Duodenal mucosa (tissue), 2 donors: ENCODE measurements at regions not wholly inside any gene's neighbourhood (a gene's known extent, or its start where the extent isn't known, plus 50 kb on each side); places are given as distances from the start of the nearest gene placed in this dataset.

Source experiments
- H3K27ac ChIP-seq: one replicate; pipeline ENCODE4 v1.7.0; 2013; ENCODE audit warnings: low read depth, low read length
- H3K27me3 ChIP-seq, 2 donors: one replicate each; pipeline ENCODE4 v1.7.0; 2013; ENCODE audit warnings: low read length in 2 of 2, control low read depth in 1 of 2; ENCODE audit not compliant: insufficient read depth in 2 of 2, control insufficient read depth in 1 of 2
- H3K36me3 ChIP-seq, 2 donors: one replicate each; pipeline ENCODE4 v1.7.0; 2013; ENCODE audit warnings: low read length in 2 of 2, control low read depth in 1 of 2; ENCODE audit not compliant: insufficient read depth in 2 of 2, control insufficient read depth in 1 of 2
- H3K4me1 ChIP-seq, 2 donors: one replicate each; pipeline ENCODE4 v1.7.0; 2013; ENCODE audit warnings: low read length in 2 of 2, control low read depth in 1 of 2; ENCODE audit not compliant: insufficient read depth in 2 of 2, control insufficient read depth in 1 of 2
- H3K4me3 ChIP-seq, 2 donors: one replicate each; pipeline ENCODE4 v1.7.0; 2013; ENCODE audit warnings: low read length in 2 of 2, low read depth in 1 of 2
- H3K9ac ChIP-seq, 2 donors: one replicate each; pipeline ENCODE4 v1.7.0; 2013; ENCODE audit warnings: low read length in 2 of 2, low read depth in 1 of 2
- H3K9me3 ChIP-seq, 2 donors: one replicate each; pipeline ENCODE4 v1.7.0; 2013; ENCODE audit warnings: low read length in 2 of 2, control low read depth in 1 of 2; ENCODE audit not compliant: control insufficient read depth in 1 of 2

- H3K4me1 ChIP-seq, result no peaks in the 10 kb centered on the region
- no peak overlapping the region for H3K4me3 ChIP-seq
- H3K27me3 ChIP-seq, result no peaks in the 10 kb centered on the region
- H3K36me3 ChIP-seq, result no peaks in the 10 kb centered on the region
- no peaks in the 10 kb centered on the region for H3K9me3 ChIP-seq
- no peak overlapping the region for H3K27ac ChIP-seq
- no peak overlapping the region for H3K9ac ChIP-seq
These were observed 379.7 kb downstream of the RND3 start for GRCh38 chr2:150107816-150108215.

- Histone ChIP-seq H3K27me3 (no peaks in the 10 kb centered on the region), H3K4me1 (no peaks in the 10 kb centered on the region), H3K36me3 (no peaks in the 10 kb centered on the region), H3K4me3 (no peak overlapping the region), H3K27ac (no peak overlapping the region), H3K9ac (no peak overlapping the region), H3K9me3 (no peaks in the 10 kb centered on the region)
These were observed 380.3 kb downstream of the RND3 start for GRCh38 chr2:150107170-150107569.

- Histone ChIP-seq H3K9me3 (no peaks in the 10 kb centered on the region), H3K4me1 (peaks cover 5 to 13% of the 10 kb centered on the region in 2 donors), H3K9ac (no peak overlapping the region), H3K27me3 (no peaks in the 10 kb centered on the region), H3K27ac (no peak overlapping the region), H3K36me3 (no peaks in the 10 kb centered on the region), H3K4me3 (no peak overlapping the region)
These were observed 385.5 kb downstream of the RND3 start for GRCh38 chr2:150101947-150102346.

GRCh38 chr2:150100834-150101233, 386.6 kb downstream of the RND3 start:
- Histone ChIP-seq H3K9ac (no peak overlapping the region), H3K9me3 (no peaks in the 10 kb centered on the region), H3K4me3 (no peak overlapping the region), H3K4me1 (peaks cover 5 to 13% of the 10 kb centered on the region in 2 donors), H3K27ac (no peak overlapping the region), H3K36me3 (no peaks in the 10 kb centered on the region), H3K27me3 (no peaks in the 10 kb centered on the region)

GRCh38 chr2:150100336-150100735, 387.1 kb downstream of the RND3 start:
- Histone ChIP-seq H3K9me3 (no peaks in the 10 kb centered on the region), H3K4me3 (no peak overlapping the region), H3K27me3 (no peaks in the 10 kb centered on the region), H3K9ac (no peak overlapping the region), H3K4me1 (peaks cover 5 to 13% of the 10 kb centered on the region in 2 donors), H3K27ac (no peak overlapping the region), H3K36me3 (no peaks in the 10 kb centered on the region)

- H3K27ac ChIP-seq, result no peak overlapping the region
- H3K9ac ChIP-seq, result no peak overlapping the region
- peaks cover 5 to 13% of the 10 kb centered on the region in 2 donors for H3K4me1 ChIP-seq
- H3K4me3 ChIP-seq, result no peak overlapping the region
- H3K9me3 ChIP-seq, result no peaks in the 10 kb centered on the region
- no peaks in the 10 kb centered on the region for H3K27me3 ChIP-seq
- no peaks in the 10 kb centered on the region for H3K36me3 ChIP-seq
These were observed 387.7 kb downstream of the RND3 start for GRCh38 chr2:150099805-150100204.

GRCh38 chr2:150097901-150098531, 389.5 kb downstream of the RND3 start:
- no peaks in the 10 kb centered on the region for H3K27me3 ChIP-seq
- H3K27ac ChIP-seq, result no peak overlapping the region
- H3K4me1 ChIP-seq, result peaks cover 5 to 13% of the 10 kb centered on the region in 2 donors
- H3K4me3 ChIP-seq, result peak overlapping the region; percentile 13 to 23
- H3K9me3 ChIP-seq, result no peaks in the 10 kb centered on the region
- H3K9ac ChIP-seq, result no peak overlapping the region
- H3K36me3 ChIP-seq, result no peaks in the 10 kb centered on the region

GRCh38 chr2:150097402-150097801, 390.1 kb downstream of the RND3 start:
- no peak overlapping the region for H3K27ac ChIP-seq

GRCh38 chr2:150095361-150096095, 391.9 kb downstream of the RND3 start:
- Histone ChIP-seq H3K27me3 (no peaks in the 10 kb centered on the region), H3K9ac (no peak overlapping the region), H3K36me3 (no peaks in the 10 kb centered on the region), H3K4me3 (no peak overlapping the region), H3K4me1 (peaks cover 5 to 13% of the 10 kb centered on the region in 2 donors), H3K27ac (no peak overlapping the region), H3K9me3 (no peaks in the 10 kb centered on the region)

More at GRCh38 chr2:150097402-150097801, 390.1 kb downstream of the RND3 start:
- no peak overlapping the region for H3K9ac ChIP-seq
- no peak overlapping the region for H3K4me3 ChIP-seq
- H3K27me3 ChIP-seq, result no peaks in the 10 kb centered on the region
- no peaks in the 10 kb centered on the region for H3K36me3 ChIP-seq
- no peaks in the 10 kb centered on the region for H3K9me3 ChIP-seq
- H3K4me1 ChIP-seq, result peaks cover 5 to 13% of the 10 kb centered on the region in 2 donors

- Histone ChIP-seq H3K36me3 (no peaks in the 10 kb centered on the region), H3K9ac (no peak overlapping the region), H3K4me1 (no peaks in the 10 kb centered on the region), H3K27me3 (no peaks in the 10 kb centered on the region), H3K27ac (no peak overlapping the region), H3K4me3 (no peak overlapping the region), H3K9me3 (no peaks in the 10 kb centered on the region)
These were observed 395.6 kb downstream of the RND3 start for GRCh38 chr2:150091846-150092245.
